GM12878 (cell line): ENCODE measurements at regions not wholly inside any gene's neighbourhood (a gene's known extent, or its start where the extent isn't known, plus 50 kb on each side); places are given as distances from the start of the nearest gene placed in this dataset.

Source experiments
- ATAC-seq: fragments of 200-7000 bp; cut with Tn5 transposase; 3 replicates; pipeline ENCODE4 v1.9.1; 2020; ENCODE audit warnings: mild to moderate bottlenecking, moderate library complexity
- BruUV-seq: library from RNA; stranded (reverse); fragments of 400-500 nt; replicated peaks from 2 replicates; lab custom pipeline; 2021; lab: Mats Ljungman, UMichigan
- CTCF ChIA-PET: fragments of 300-600 bp; sonication (Branson Sonifier 250); formaldehyde crosslinking; extraction: SDS; loops from one replicate; lab custom pipeline; 2021; ENCODE audit warnings: inconsistent platforms; lab: Yijun Ruan, JAX
- POLR2A ChIA-PET: fragments of 350-600 bp; formaldehyde crosslinking; extraction: SDS; loops from one replicate; lab custom pipeline; 2021; ENCODE audit warnings: inconsistent platforms; lab: Charles Lee
- RAD21 ChIA-PET: fragments of 300-600 bp; sonication (Branson Sonifier 250); formaldehyde crosslinking; loops from one replicate; lab custom pipeline; 2023; ENCODE audit warnings: antibody characterized with exemption; ENCODE audit not compliant: unreplicated experiment; lab: Charles Lee
- SMC1A ChIA-PET: fragments of 300-600 bp; sonication (Branson Sonifier 250); formaldehyde crosslinking; loops from one replicate; lab custom pipeline; 2023; ENCODE audit not compliant: unreplicated experiment, uncharacterized antibody; lab: Charles Lee
- DNase-seq: peaks from one replicate; pipeline ENCODE4 v3.0.0-alpha.2; 2011; ENCODE audit warnings: low read depth, low spot score
- FAIRE-seq: peaks from 3 replicates; lab custom pipeline; 2011; peaks lifted over from hg19 to GRCh38; lab: Jason Lieb, UNC
- H2AFZ ChIP-seq: 2 replicates; pipeline ENCODE4 v1.6.0; 2011; ENCODE audit warnings: low read depth, low read length, control low read depth; ENCODE audit not compliant: control insufficient read depth
- H3K27ac ChIP-seq: 2 replicates; pipeline ENCODE4 v1.5.1; 2011; ENCODE audit warnings: control low read depth; ENCODE audit not compliant: control insufficient read depth, insufficient read depth
- H3K27me3 ChIP-seq, 2 experiments: replicated peaks in 1 of 2; 2 replicates each; pipeline versions ENCODE4 v1.6.0 to v1.6.1; 2011; ENCODE audit warnings: low read length in 1 of 2; ENCODE audit not compliant: control insufficient read depth in 2 of 2, insufficient read depth in 2 of 2
- H3K36me3 ChIP-seq, 2 experiments: 2 replicates each; pipeline ENCODE4 v1.5.1; 2011; ENCODE audit warnings: low read length in 1 of 2; ENCODE audit not compliant: control insufficient read depth in 2 of 2, insufficient read depth in 2 of 2
- H3K4me1 ChIP-seq: 2 replicates; pipeline ENCODE4 v1.6.1; 2011; ENCODE audit warnings: mild to moderate bottlenecking, low read length, moderate library complexity, mixed read lengths; ENCODE audit not compliant: control insufficient read depth, insufficient read depth
- H3K4me2 ChIP-seq: 2 replicates; pipeline ENCODE4 v1.6.0; 2011; ENCODE audit warnings: control low read depth; ENCODE audit not compliant: control insufficient read depth, insufficient read depth
- H3K4me3 ChIP-seq: fragments of 200-600 bp; sonication (generic); 2 replicates; pipeline ENCODE4 v1.5.1; 2016
- H3K79me2 ChIP-seq: 2 replicates; pipeline ENCODE4 v1.6.0; 2011; ENCODE audit warnings: low read length; ENCODE audit not compliant: control insufficient read depth, insufficient read depth
- H3K9ac ChIP-seq: 2 replicates; pipeline ENCODE4 v1.8.0; 2011; ENCODE audit warnings: low read length, control low read depth, mixed read lengths; ENCODE audit not compliant: control insufficient read depth, insufficient read depth
- H3K9me3 ChIP-seq: replicated peaks from 3 replicates; pipeline ENCODE4 v1.5.1; 2011; ENCODE audit warnings: mild to moderate bottlenecking, low read length; ENCODE audit not compliant: control insufficient read depth, insufficient read depth
- H4K20me1 ChIP-seq: 2 replicates; pipeline ENCODE4 v1.6.0; 2011; ENCODE audit not compliant: control insufficient read depth, insufficient read depth
- CBX5 ChIP-seq: sonication (generic); IDR thresholded peaks from 2 replicates; pipeline ENCODE4 v1.6.1; 2016; ENCODE audit warnings: low read depth, moderate library complexity, mild to moderate bottlenecking, inconsistent platforms
- ELK1 ChIP-seq: IDR thresholded peaks from 2 replicates; pipeline ENCODE4 v1.6.1; 2012; ENCODE audit warnings: low read depth, low read length, improper control_type of control experiment
- ESRRA ChIP-seq: IDR thresholded peaks from 2 replicates; pipeline ENCODE4 v1.6.1; 2012; ENCODE audit warnings: mild to moderate bottlenecking, low read length, improper control_type of control experiment
- EZH2 ChIP-seq: IDR thresholded peaks from 2 replicates; pipeline ENCODE4 v1.6.1; 2012; ENCODE audit warnings: low read depth, mild to moderate bottlenecking, control low read depth, inconsistent platforms, low read length, borderline replicate concordance; ENCODE audit not compliant: control insufficient read depth
- FOXK2 ChIP-seq: fragments of 450-650 bp; IDR thresholded peaks from 2 replicates; pipeline ENCODE4 v1.6.1; 2017; ENCODE audit warnings: mild to moderate bottlenecking, moderate library complexity
- NR2C1 ChIP-seq: fragments of 450-650 bp; IDR thresholded peaks from 2 replicates; pipeline ENCODE4 v1.6.1; 2017; ENCODE audit warnings: antibody characterized with exemption, mild to moderate bottlenecking, moderate library complexity
- RAD21 ChIP-seq: IDR thresholded peaks from 2 replicates; pipeline ENCODE4 v1.6.1; 2011; ENCODE audit warnings: mild to moderate bottlenecking, low read depth, low read length, moderate library complexity; ENCODE audit not compliant: insufficient read depth
- RELA ChIP-seq: fragments of 450-650 bp; IDR thresholded peaks from 2 replicates; pipeline ENCODE4 v1.8.0; 2014; ENCODE audit warnings: borderline replicate concordance; ENCODE audit not compliant: partially characterized antibody
- RELB ChIP-seq: fragments of 450-650 bp; IDR thresholded peaks from 2 replicates; pipeline ENCODE4 v1.6.1; 2017; ENCODE audit warnings: low read depth, mild to moderate bottlenecking, moderate library complexity
- REST ChIP-seq: IDR thresholded peaks from 2 replicates; pipeline ENCODE4 v1.6.1; 2012; ENCODE audit warnings: mild to moderate bottlenecking, low read depth, low read length
- SMAD1 ChIP-seq: fragments of 450-650 bp; IDR thresholded peaks from 2 replicates; pipeline ENCODE4 v1.6.1; 2018; ENCODE audit warnings: mild to moderate bottlenecking, low read depth; ENCODE audit not compliant: partially characterized antibody
- TCF3 ChIP-seq: IDR thresholded peaks from 2 replicates; pipeline ENCODE4 v1.6.1; 2012; ENCODE audit warnings: low read depth, mild to moderate bottlenecking, low read length, borderline replicate concordance; ENCODE audit not compliant: insufficient read depth
- ZZZ3 ChIP-seq: IDR thresholded peaks from 2 replicates; pipeline ENCODE4 v1.6.1; 2011; ENCODE audit warnings: low read depth; ENCODE audit not compliant: control insufficient read depth, insufficient read length
- WGBS: methylation state at CpG from one replicate; pipeline ENCODE4 v1.1.6; 2016; ENCODE audit warnings: low lambda C conversion rate; ENCODE audit not compliant: insufficient replicate concordance, insufficient coverage; ENCODE audit errors: missing lambda C conversion rate; 5-methylcytosine and 5-hydroxymethylcytosine counted together
- in situ Hi-C: fragments of 300-500 bp; cut with MboI; formaldehyde crosslinking; loops from 9 replicates; pipeline ENCODE4 v1.14.3; 2018; ENCODE audit warnings: mixed read lengths
- intact Hi-C: fragments of 100-400 bp; cut with micrococcal nuclease; formaldehyde crosslinking; loops from one replicate; pipeline ENCODE4 v1.14.2; 2022; ENCODE audit not compliant: unreplicated experiment
- TF ChIP-seq, protein P1 (sequence below): IDR thresholded peaks from 2 replicates; pipeline ENCODE4 v1.6.1; 2011; ENCODE audit warnings: borderline replicate concordance, low read depth, mild to moderate bottlenecking, moderate library complexity, low read length; ENCODE audit not compliant: insufficient read depth, poor library complexity, severe bottlenecking

GRCh38 chr4:114191496-114191895, 212.0 kb upstream of the ARSJ start:
- ATAC-seq (no peak), DNase-seq (no peak), FAIRE-seq (no peak)
- intact Hi-C loops, result no loop called here
- ChIA-PET CTCF (no interaction called here), SMC1A (interaction anchor here (1.0 to 1.7 kb wide), 2 partner anchors 10 to 796 kb away, joined by 3 read pairs; no protein-coding TSS in a partner anchor), RAD21 (no interaction called here), POLR2A (no interaction called here)
- Histone ChIP-seq H3K9ac (no peak overlapping the region), H3K4me1 (no peaks in the 10 kb centered on the region), H4K20me1 (no peaks in the 10 kb centered on the region), H3K79me2 (no peaks in the 10 kb centered on the region), H3K27ac (no peak overlapping the region), H2AFZ (no peak overlapping the region), H3K27me3 (no peaks in the 10 kb centered on the region), H3K9me3 (no peaks in the 10 kb centered on the region; the same call in 2 of the 3 replicates), H3K36me3 (no peaks in the 10 kb centered on the region), H3K4me3 (no peak overlapping the region), H3K4me2 (no peak overlapping the region)
- BruUV-seq, result no TSS peak
- 0% methylated on average over 1 of the region's 1 CpG for WGBS
- in situ Hi-C loops, result no loop called here
- TF ChIP-seq REST (no peak), ELK1 (no peak), CBX5 (no peak), SMAD1 (no peak), FOXK2 (no peak), NR2C1 (no peak), EZH2 (no peak), TCF3 (no peak), ESRRA (no peak), RELB (no peak), ZZZ3 (no peak), RELA (no peak), RAD21 (no peak)
- TF ChIP-seq, protein P1, sequence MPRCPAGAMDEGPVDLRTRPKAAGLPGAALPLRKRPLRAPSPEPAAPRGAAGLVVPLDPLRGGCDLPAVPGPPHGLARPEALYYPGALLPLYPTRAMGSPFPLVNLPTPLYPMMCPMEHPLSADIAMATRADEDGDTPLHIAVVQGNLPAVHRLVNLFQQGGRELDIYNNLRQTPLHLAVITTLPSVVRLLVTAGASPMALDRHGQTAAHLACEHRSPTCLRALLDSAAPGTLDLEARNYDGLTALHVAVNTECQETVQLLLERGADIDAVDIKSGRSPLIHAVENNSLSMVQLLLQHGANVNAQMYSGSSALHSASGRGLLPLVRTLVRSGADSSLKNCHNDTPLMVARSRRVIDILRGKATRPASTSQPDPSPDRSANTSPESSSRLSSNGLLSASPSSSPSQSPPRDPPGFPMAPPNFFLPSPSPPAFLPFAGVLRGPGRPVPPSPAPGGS, result no peak
